LNCaP clone FGC (cell line): ENCODE measurements at regions not wholly inside any gene's neighbourhood (a gene's known extent, or its start where the extent isn't known, plus 50 kb on each side); places are given as distances from the start of the nearest gene placed in this dataset.

Experiments
- DNase-seq: peaks from one replicate; pipeline ENCODE4 v3.0.0-alpha.2; 2011; ENCODE audit warnings: low read depth
- H3K4me3 ChIP-seq: 2 replicates; pipeline ENCODE4 v1.5.1; 2011; ENCODE audit warnings: mild to moderate bottlenecking, low read depth, low read length, control low read depth
- CTCF ChIP-seq: IDR thresholded peaks from 2 replicates; pipeline ENCODE4 v1.5.1; 2012; ENCODE audit warnings: mild to moderate bottlenecking; ENCODE audit not compliant: control insufficient read depth, insufficient read depth; ENCODE audit errors: extremely low read depth

DNA sequence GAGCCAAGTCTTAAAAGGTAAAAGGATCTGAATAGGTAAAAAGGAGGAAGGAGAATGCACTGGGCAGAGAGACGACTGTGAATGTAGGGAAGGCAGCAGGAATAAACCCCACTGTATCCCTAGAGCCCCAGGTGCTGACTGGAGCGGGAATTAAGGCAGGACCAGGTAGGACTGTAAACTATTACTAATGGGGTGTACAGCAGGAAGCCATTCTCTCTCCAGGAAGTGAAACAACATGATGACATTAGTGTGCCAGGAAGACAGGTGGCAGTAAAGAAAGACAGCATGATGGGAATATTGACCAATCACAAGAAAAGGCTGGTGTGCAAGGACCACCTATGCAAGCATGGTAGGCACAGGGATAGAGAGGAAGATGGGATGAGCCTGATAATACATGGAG, 433.0 kb downstream of the DNAH5 start:
- no peak for DNase-seq
- no peak for TF ChIP-seq CTCF
- no peak overlapping the region for H3K4me3 ChIP-seq

DNA sequence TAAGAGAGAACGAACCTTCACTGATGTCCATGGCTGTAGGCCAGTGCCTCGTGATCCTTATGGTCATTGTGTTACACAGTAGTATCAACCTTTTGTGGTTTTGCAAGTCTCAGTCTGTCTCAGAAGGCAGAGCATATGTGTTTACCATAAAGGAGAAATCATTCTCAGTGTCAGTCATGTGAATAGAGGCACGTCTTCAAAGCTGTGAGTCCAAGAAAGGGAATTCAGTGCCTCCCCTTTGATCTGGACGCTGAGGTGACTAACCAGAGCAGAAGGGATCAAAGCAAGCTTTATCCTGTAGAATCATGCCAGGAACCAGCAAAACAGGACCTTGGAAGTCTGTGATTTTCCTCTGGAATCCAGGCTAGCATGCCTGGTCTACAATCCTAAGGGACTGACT, 433.9 kb downstream of the DNAH5 start:
- no peak for TF ChIP-seq CTCF
- DNase-seq, result no peak
- no peak overlapping the region for H3K4me3 ChIP-seq

- DNase-seq, result no peak
- TF ChIP-seq CTCF, result no peak
Observed at GRCh38 chr5:13508559-13508958, 435.9 kb downstream of the DNAH5 start.

GRCh38 chr5:13505326-13505725, 439.2 kb downstream of the DNAH5 start:
- no peak for TF ChIP-seq CTCF

More at GRCh38 chr5:13508559-13508958, 435.9 kb downstream of the DNAH5 start:
- no peak overlapping the region for H3K4me3 ChIP-seq

DNA sequence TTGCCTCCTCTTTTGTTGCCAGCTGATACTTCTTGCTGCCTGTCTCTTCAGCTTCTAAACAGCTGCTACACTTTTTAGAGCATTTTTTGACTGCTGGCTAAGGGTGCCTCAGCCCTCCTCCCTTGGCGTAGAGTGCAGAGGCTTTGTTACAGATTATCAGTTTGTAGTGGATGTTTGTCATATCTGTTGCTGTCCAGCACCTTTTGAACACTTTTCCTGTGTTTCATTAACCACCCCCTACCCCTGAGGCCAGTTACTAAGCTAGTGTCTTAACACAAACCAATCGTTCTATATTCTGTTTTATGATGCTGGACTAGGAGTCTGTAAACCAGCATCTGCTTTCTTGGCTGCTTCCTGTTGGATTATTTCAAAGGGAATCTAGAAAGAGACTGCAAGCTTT, 441.5 kb downstream of the DNAH5 start:
- no peak for DNase-seq
- no peak overlapping the region for H3K4me3 ChIP-seq
- no peak for TF ChIP-seq CTCF

More at GRCh38 chr5:13505326-13505725, 439.2 kb downstream of the DNAH5 start:
- no peak for DNase-seq
- H3K4me3 ChIP-seq, result no peak overlapping the region

- no peak for TF ChIP-seq CTCF
- no peak for DNase-seq
- H3K4me3 ChIP-seq, result no peak overlapping the region
Observed at GRCh38 chr5:13501176-13501575, 443.3 kb downstream of the DNAH5 start.

- H3K4me3 ChIP-seq, result no peak overlapping the region
- DNase-seq, result no peak
- no peak for TF ChIP-seq CTCF
Observed at GRCh38 chr5:13498279-13498678, 446.2 kb downstream of the DNAH5 start.
